ENCODE measurements at regions not wholly inside any gene's neighbourhood (a gene's known extent, or its start where the extent isn't known, plus 50 kb on each side); places are given as distances from the start of the nearest gene placed in this dataset.

DNA sequence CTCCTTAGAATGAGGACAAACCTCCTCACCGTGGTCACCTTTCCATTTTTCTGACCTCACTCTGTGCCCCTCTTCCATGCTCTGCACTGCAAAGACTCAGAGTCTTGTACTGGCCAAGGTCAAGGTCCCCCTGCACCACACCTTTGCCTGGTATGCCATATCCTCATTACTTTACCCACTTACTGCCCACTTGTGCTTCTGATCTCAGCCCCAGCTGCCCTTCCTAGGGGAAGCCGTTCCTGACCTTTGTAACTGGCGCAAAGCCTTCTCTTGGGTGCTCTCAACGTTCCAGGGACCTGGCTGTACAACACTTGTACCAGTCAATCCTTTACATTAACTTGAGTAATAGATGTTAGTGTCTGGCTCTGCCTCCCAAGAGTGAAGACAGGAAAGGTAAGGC, 256.0 kb downstream of the SV2B start:
- no peaks in the 10 kb centered on the region for H3K79me2 ChIP-seq (ENCODE audit: control insufficient read depth, insufficient read depth, low read length)
- DNase-seq (ENCODE audit: extremely low read depth in 1 of 4, low spot score in 3 of 4) (no peak), ATAC-seq (no peak), FAIRE-seq (no peak)
- TF ChIP-seq EP400 (IDR thresholded peaks at IDR 0.05): no peak
- TF ChIP-seq, protein P1, sequence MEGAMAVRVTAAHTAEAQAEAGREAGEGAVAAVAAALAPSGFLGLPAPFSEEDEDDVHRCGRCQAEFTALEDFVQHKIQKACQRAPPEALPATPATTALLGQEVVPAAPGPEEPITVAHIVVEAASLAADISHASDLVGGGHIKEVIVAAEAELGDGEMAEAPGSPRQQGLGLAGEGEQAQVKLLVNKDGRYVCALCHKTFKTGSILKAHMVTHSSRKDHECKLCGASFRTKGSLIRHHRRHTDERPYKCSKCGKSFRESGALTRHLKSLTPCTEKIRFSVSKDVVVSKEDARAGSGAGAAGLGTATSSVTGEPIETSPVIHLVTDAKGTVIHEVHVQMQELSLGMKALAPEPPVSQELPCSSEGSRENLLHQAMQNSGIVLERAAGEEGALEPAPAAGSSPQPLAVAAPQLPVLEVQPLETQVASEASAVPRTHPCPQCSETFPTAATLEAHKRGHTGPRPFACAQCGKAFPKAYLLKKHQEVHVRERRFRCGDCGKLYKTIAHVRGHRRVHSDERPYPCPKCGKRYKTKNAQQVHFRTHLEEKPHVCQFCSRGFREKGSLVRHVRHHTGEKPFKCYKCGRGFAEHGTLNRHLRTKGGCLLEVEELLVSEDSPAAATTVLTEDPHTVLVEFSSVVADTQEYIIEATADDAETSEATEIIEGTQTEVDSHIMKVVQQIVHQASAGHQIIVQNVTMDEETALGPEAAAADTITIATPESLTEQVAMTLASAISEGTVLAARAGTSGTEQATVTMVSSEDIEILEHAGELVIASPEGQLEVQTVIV (CRISPR knock-in tag; IDR thresholded peaks at IDR 0.05; ENCODE audit: borderline replicate concordance): no peak
- no peak for TF ChIP-seq SMARCC2 (IDR thresholded peaks at IDR 0.05; ENCODE audit: low read depth)
- TF ChIP-seq ZFP30 (CRISPR knock-in tag; IDR thresholded peaks at IDR 0.05; ENCODE audit: borderline replicate concordance): no peak
- TF ChIP-seq, protein P2, sequence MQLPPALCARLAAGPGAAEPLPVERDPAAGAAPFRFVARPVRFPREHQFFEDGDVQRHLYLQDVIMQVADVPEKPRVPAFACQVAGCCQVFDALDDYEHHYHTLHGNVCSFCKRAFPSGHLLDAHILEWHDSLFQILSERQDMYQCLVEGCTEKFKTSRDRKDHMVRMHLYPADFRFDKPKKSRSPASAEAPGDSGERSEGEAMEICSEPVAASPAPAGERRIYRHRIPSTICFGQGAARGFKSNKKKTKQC (CRISPR knock-in tag; IDR thresholded peaks at IDR 0.05): no peak
- TF ChIP-seq RBM25 (IDR thresholded peaks at IDR 0.05; ENCODE audit: low read depth, low read length, severe bottlenecking): no peak
- TF ChIP-seq ZKSCAN8 (CRISPR knock-in tag; IDR thresholded peaks at IDR 0.05): no peak
- TF ChIP-seq MCM3 (IDR thresholded peaks at IDR 0.05): no peak
- TF ChIP-seq, protein P3, sequence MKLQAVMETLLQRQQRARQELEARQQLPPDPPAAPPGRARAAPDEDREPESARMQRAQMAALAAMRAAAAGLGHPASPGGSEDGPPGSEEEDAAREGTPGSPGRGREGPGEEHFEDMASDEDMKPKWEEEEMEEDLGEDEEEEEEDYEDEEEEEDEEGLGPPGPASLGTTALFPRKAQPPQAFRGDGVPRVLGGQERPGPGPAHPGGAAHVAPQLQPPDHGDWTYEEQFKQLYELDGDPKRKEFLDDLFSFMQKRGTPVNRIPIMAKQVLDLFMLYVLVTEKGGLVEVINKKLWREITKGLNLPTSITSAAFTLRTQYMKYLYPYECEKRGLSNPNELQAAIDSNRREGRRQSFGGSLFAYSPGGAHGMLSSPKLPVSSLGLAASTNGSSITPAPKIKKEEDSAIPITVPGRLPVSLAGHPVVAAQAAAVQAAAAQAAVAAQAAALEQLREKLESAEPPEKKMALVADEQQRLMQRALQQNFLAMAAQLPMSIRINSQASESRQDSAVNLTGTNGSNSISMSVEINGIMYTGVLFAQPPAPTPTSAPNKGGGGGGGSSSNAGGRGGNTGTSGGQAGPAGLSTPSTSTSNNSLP (IDR thresholded peaks at IDR 0.05; ENCODE audit: borderline replicate concordance, low read depth, low read length): no peak
- TF ChIP-seq, protein P4, sequence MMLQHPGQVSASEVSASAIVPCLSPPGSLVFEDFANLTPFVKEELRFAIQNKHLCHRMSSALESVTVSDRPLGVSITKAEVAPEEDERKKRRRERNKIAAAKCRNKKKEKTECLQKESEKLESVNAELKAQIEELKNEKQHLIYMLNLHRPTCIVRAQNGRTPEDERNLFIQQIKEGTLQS (IDR thresholded peaks at IDR 0.05): no peak
- TF ChIP-seq, protein P4 (CRISPR knock-in tag; conservative IDR thresholded peaks at IDR 0.05): no peak
- no peak for TF ChIP-seq RAD51 (IDR thresholded peaks at IDR 0.05; ENCODE audit: borderline replicate concordance, low read depth)
- no peak for TF ChIP-seq E2F3 (CRISPR knock-in tag; IDR thresholded peaks at IDR 0.05)
- no peaks in the 10 kb centered on the region for H3K9me3 ChIP-seq (replicated peaks; ENCODE audit: control insufficient read depth, insufficient read depth, low read depth, low read length)
- in situ Hi-C loops (cut with MboI) (no loop called here), intact Hi-C loops (cut with micrococcal nuclease) (no loop called here)
- no peaks in the 10 kb centered on the region for H4K20me1 ChIP-seq (replicated peaks; ENCODE audit: control insufficient read depth, insufficient read depth, low read length)
- H3K4me1 ChIP-seq (replicated peaks in 1 of 2; ENCODE audit: control insufficient read depth in 2 of 2, insufficient read depth in 2 of 2, low read length in 2 of 2): no peaks in the 10 kb centered on the region
- CTCF ChIA-PET (ENCODE audit: low intra/inter-chr PET ratio): no interaction called here
- H3K27me3 ChIP-seq (ENCODE audit: control insufficient read depth in 2 of 2, insufficient read depth in 2 of 2, low read length in 2 of 2): peaks cover 0 to 9% of the 10 kb centered on the region in 2 experiments; a peak in 1 of 5 replicates
- no TSS peak for BruUV-seq (replicated peaks)
- no peak overlapping the region for H3K4me2 ChIP-seq (ENCODE audit: insufficient read depth, low read length)
- 0% methylated on average over 4 of the region's 4 CpGs for WGBS (ENCODE audit: insufficient coverage, low coverage, missing lambda C conversion rate)
- H3K9me1 ChIP-seq (ENCODE audit: control insufficient read depth, insufficient read depth, low read length): no peaks in the 10 kb centered on the region
- no peak overlapping the region for H3K9ac ChIP-seq (ENCODE audit: insufficient read depth in 1 of 2, low read depth in 2 of 2, low read length in 2 of 2)
- H3K27ac ChIP-seq (ENCODE audit: extremely low read depth, low read depth, low read length): no peak overlapping the region
- no peaks in the 10 kb centered on the region for H3K36me3 ChIP-seq (ENCODE audit: control insufficient read depth, insufficient read depth, low read length)
- H3K4me3 ChIP-seq: no peak overlapping the region
- no peak overlapping the region for H2AFZ ChIP-seq (ENCODE audit: low read depth, low read length)
- POLR2A ChIA-PET: no interaction called here
